WERI-Rb-1 (cell line): ENCODE measurements at regions not wholly inside any gene's neighbourhood (a gene's known extent, or its start where the extent isn't known, plus 50 kb on each side); places are given as distances from the start of the nearest gene placed in this dataset.

Experiments used
- DNase-seq: peaks from one replicate; pipeline ENCODE4 v3.0.0-alpha.2; 2020
- H3K27ac ChIP-seq: fragments of 250-450 bp; sonication (Bioruptor Pico); 2 replicates; pipeline ENCODE4 v1.5.1; 2020; ENCODE audit warnings: mild to moderate bottlenecking, moderate library complexity
- H3K27me3 ChIP-seq: fragments of 250-450 bp; sonication (Bioruptor Pico); 2 replicates; pipeline ENCODE4 v1.5.1; 2021; ENCODE audit warnings: mild to moderate bottlenecking, low read depth, moderate library complexity; ENCODE audit not compliant: insufficient read depth, severe bottlenecking
- H3K36me3 ChIP-seq: fragments of 250-450 bp; sonication (Bioruptor Pico); 2 replicates; pipeline ENCODE4 v1.5.1; 2020; ENCODE audit warnings: mild to moderate bottlenecking, moderate library complexity
- H3K4me3 ChIP-seq: 2 replicates; pipeline ENCODE4 v1.5.1; 2011; ENCODE audit warnings: low read depth, mild to moderate bottlenecking, control low read depth, low read length
- H3K9me3 ChIP-seq: fragments of 250-450 bp; sonication (Bioruptor Pico); 2 replicates; pipeline ENCODE4 v1.5.1; 2021; ENCODE audit warnings: mild to moderate bottlenecking, moderate library complexity; ENCODE audit not compliant: severe bottlenecking
- CTCF ChIP-seq: IDR thresholded peaks from 2 replicates; pipeline ENCODE4 v1.5.1; 2011; ENCODE audit warnings: low read depth, mild to moderate bottlenecking, control low read depth, inconsistent platforms, low read length

- no peaks in the 10 kb centered on the region for H3K36me3 ChIP-seq
- no peak for DNase-seq
- H3K27ac ChIP-seq, result no peak overlapping the region
- H3K9me3 ChIP-seq, result no peaks in the 10 kb centered on the region
- no peaks in the 10 kb centered on the region for H3K27me3 ChIP-seq
- H3K4me3 ChIP-seq, result no peak overlapping the region
- TF ChIP-seq CTCF, result no peak
These were observed 257.8 kb downstream of the LMO4 start for GRCh38 chr1:87586501-87586900.

GRCh38 chr1:87588495-87588894 lies 259.8 kb downstream of the LMO4 start:
- Histone ChIP-seq H3K27ac (no peak overlapping the region), H3K27me3 (no peaks in the 10 kb centered on the region), H3K9me3 (no peaks in the 10 kb centered on the region), H3K36me3 (no peaks in the 10 kb centered on the region), H3K4me3 (no peak overlapping the region)
- no peak for TF ChIP-seq CTCF
- DNase-seq, result no peak

- DNase-seq, result no peak
- Histone ChIP-seq H3K27me3 (no peaks in the 10 kb centered on the region), H3K4me3 (no peak overlapping the region), H3K9me3 (no peaks in the 10 kb centered on the region), H3K36me3 (no peaks in the 10 kb centered on the region), H3K27ac (no peak overlapping the region)
- no peak for TF ChIP-seq CTCF
These were observed 262.8 kb downstream of the LMO4 start for GRCh38 chr1:87591492-87591891.

GRCh38 chr1:87592156-87592555 lies 263.5 kb downstream of the LMO4 start:
- no peak overlapping the region for H3K27ac ChIP-seq
- H3K9me3 ChIP-seq, result no peaks in the 10 kb centered on the region
- no peak for DNase-seq
- H3K27me3 ChIP-seq, result no peaks in the 10 kb centered on the region
- no peak for TF ChIP-seq CTCF
- no peaks in the 10 kb centered on the region for H3K36me3 ChIP-seq
- H3K4me3 ChIP-seq, result no peak overlapping the region

- no peaks in the 10 kb centered on the region for H3K36me3 ChIP-seq
- peaks cover 2% of the 10 kb centered on the region for H3K9me3 ChIP-seq
- no peak overlapping the region for H3K27ac ChIP-seq
- no peak overlapping the region for H3K4me3 ChIP-seq
- TF ChIP-seq CTCF, result no peak
- no peaks in the 10 kb centered on the region for H3K27me3 ChIP-seq
- DNase-seq, result no peak
These were observed 266.2 kb downstream of the LMO4 start for GRCh38 chr1:87594736-87595383.

- no peak overlapping the region for H3K4me3 ChIP-seq
- no peak for TF ChIP-seq CTCF
- H3K27ac ChIP-seq, result no peak overlapping the region
These were observed 266.7 kb downstream of the LMO4 start for GRCh38 chr1:87595384-87595781.

More at GRCh38 chr1:87595384-87595781, 266.7 kb downstream of the LMO4 start:
- no peaks in the 10 kb centered on the region for H3K27me3 ChIP-seq
- H3K9me3 ChIP-seq, result peaks cover 2% of the 10 kb centered on the region
- H3K36me3 ChIP-seq, result no peaks in the 10 kb centered on the region
- DNase-seq, result no peak
